DOHH2 (cell line): ENCODE measurements at regions not wholly inside any gene's neighbourhood (a gene's known extent, or its start where the extent isn't known, plus 50 kb on each side); places are given as distances from the start of the nearest gene placed in this dataset.

ENCODE experiments used
- CTCF ChIP-seq: fragments of 200-600 bp; sonication (generic); IDR thresholded peaks from one replicate; pipeline ENCODE4 v1.5.1; 2014; ENCODE audit warnings: antibody characterized with exemption, mild to moderate bottlenecking, low read depth, low read length; ENCODE audit not compliant: poor library complexity, severe bottlenecking
- EZH2phosphoT487 ChIP-seq: fragments of 200-600 bp; sonication (generic); IDR thresholded peaks from 2 replicates; pipeline ENCODE4 v1.6.1; 2017; ENCODE audit warnings: borderline replicate concordance, mild to moderate bottlenecking, antibody characterized with exemption, low read length, moderate library complexity, mixed read lengths

DNA sequence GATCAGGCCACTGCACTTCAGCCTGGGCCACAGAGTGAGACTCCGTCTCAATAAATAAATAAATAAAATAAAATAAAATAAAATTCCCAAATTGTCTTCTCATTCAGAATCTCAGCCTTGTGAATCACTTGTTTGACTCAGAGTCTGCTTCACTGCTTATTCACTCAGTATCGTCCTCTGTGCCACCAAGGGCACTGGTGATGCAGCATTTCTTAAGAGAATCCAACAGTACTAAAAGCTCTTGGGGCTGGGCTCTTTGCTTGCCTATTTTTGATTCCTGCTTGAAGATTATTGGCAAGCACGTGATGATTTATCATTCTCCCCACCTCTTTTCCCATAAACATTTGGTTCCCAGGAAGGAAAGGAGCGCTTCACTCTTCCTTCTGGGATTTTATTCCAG is 54.8 kb upstream of the HMGB1 start:
- TF ChIP-seq CTCF = no peak
- TF ChIP-seq EZH2phosphoT487 = no peak
